HG03571 (cell line): ENCODE measurements at regions not wholly inside any gene's neighbourhood (a gene's known extent, or its start where the extent isn't known, plus 50 kb on each side); places are given as distances from the start of the nearest gene placed in this dataset.
"Not testable (repeated sequence)": the region's sequence is repeated elsewhere in the genome, so short reads cannot be mapped to it uniquely, and the experiment has no call there.

ENCODE experiments used
- ATAC-seq: cut with Tn5 transposase; IDR thresholded peaks from one replicate; pipeline ENCODE4 v1.9.1; 2021; ENCODE audit not compliant: unreplicated experiment

GRCh38 chr7:110417611-110418010 is 673.3 kb upstream of the LRRN3 start:
- no peak for ATAC-seq

GRCh38 chr7:110418659-110419280 is 672.2 kb upstream of the LRRN3 start:
- ATAC-seq = no peak

GRCh38 chr7:110420788-110421187 is 670.1 kb upstream of the LRRN3 start:
- ATAC-seq = no peak

- no peak for ATAC-seq
Observed at GRCh38 chr7:110421490-110422241, 669.3 kb upstream of the LRRN3 start.

- ATAC-seq = no peak
Observed at GRCh38 chr7:110432061-110432553, 658.8 kb upstream of the LRRN3 start.

- not testable (repeated sequence) for ATAC-seq
Observed at GRCh38 chr7:110438926-110439325, 652.0 kb upstream of the LRRN3 start.

GRCh38 chr7:110442381-110442837 is 648.5 kb upstream of the LRRN3 start:
- ATAC-seq = no peak

- ATAC-seq = no peak
Observed at GRCh38 chr7:110446658-110447057, 644.3 kb upstream of the LRRN3 start.

- ATAC-seq = peak; percentile 54
Observed at GRCh38 chr7:110448918-110449317, 642.0 kb upstream of the LRRN3 start.

- no peak for ATAC-seq
Observed at GRCh38 chr7:110454713-110455112, 636.2 kb upstream of the LRRN3 start.

- no peak for ATAC-seq
Observed at GRCh38 chr7:110461621-110462020, 629.3 kb upstream of the LRRN3 start.

GRCh38 chr7:110470420-110470819 is 620.5 kb upstream of the LRRN3 start:
- ATAC-seq = no peak

GRCh38 chr7:110472419-110472818 is 618.5 kb upstream of the LRRN3 start:
- not testable (repeated sequence) for ATAC-seq

- ATAC-seq = no peak
Observed at GRCh38 chr7:110480964-110481363, 610.0 kb upstream of the LRRN3 start.

- ATAC-seq = no peak
Observed at GRCh38 chr7:110483553-110483952, 607.4 kb upstream of the LRRN3 start.

GRCh38 chr7:110484356-110484755 is 606.6 kb upstream of the LRRN3 start:
- no peak for ATAC-seq

- ATAC-seq = no peak
Observed at GRCh38 chr7:110486549-110486948, 604.4 kb upstream of the LRRN3 start.

GRCh38 chr7:110502888-110503465 is 588.0 kb upstream of the LRRN3 start:
- no peak for ATAC-seq

- no peak for ATAC-seq
Observed at GRCh38 chr7:110507369-110507768, 583.6 kb upstream of the LRRN3 start.

GRCh38 chr7:110507832-110508231 is 583.1 kb upstream of the LRRN3 start:
- ATAC-seq = no peak

GRCh38 chr7:110514975-110515551 is 575.9 kb upstream of the LRRN3 start:
- ATAC-seq = not testable (repeated sequence)

GRCh38 chr7:110519851-110520250 is 571.1 kb upstream of the LRRN3 start:
- ATAC-seq = no peak
